GM18517 (cell line): ENCODE measurements at regions not wholly inside any gene's neighbourhood (a gene's known extent, or its start where the extent isn't known, plus 50 kb on each side); places are given as distances from the start of the nearest gene placed in this dataset.
"Not testable (repeated sequence)": the region's sequence is repeated elsewhere in the genome, so short reads cannot be mapped to it uniquely, and the experiment has no call there.

ENCODE experiments used
- ATAC-seq: cut with Tn5 transposase; IDR thresholded peaks from one replicate; pipeline ENCODE4 v1.9.1; 2021; ENCODE audit warnings: mild to moderate bottlenecking, moderate library complexity; ENCODE audit not compliant: unreplicated experiment

DNA sequence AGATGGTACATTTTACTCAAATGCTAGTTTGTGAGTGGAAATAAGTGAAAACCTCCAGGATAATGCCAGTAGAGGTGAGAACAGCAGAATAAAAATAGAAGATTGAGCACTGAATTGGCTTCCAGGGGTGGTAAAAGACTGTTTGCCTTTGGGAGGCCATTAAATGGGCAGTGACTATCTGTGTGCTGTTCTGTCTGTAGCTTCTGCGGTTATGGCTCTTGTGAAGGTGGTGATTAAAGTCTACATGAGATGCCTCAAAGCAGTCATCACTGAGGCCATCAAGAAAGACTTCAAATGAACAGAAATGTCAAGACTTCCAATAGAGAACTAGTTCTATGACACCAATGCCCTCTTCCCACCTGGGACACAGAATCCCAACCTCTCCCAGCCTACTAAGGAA, 108.8 kb downstream of the EFHB start:
- no peak for ATAC-seq

DNA sequence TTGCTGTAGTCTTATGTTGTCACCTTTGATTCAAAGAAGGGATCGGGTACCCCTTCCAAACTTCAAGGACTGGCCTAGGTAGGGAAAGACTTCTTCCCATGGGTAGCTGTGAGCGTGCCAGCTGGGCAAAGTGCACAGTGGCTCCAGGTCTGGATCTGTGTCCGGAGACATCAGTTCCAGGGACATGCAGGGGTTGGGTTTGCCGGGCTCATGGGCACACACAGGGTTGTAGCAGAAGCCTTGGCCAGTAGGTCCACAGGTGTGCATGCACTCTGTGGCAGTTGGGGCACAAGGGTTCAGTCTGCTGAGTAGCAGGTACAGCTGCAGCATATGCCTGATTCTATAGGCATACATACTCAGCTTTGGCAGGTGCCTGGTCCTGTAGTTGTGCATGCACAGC, 111.2 kb downstream of the EFHB start:
- no peak for ATAC-seq

DNA sequence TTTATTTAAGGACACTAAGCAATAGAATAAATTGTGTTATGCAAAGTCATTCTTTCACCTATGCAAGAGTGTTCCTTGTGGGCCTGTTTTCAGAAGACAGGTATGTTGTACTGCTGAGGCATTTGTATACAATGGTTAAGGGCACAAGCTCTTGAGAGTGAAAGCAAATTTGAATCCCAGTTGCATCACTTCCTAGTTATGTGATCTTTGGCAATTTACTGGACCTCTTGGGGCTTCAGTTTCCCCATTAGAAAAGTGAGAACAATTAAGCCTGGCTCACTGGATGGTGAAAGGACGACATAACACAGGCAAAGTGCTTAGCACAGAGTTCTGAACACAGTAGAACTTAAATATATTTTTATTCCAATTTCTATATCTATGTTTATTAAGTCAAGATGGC, 117.4 kb downstream of the EFHB start:
- ATAC-seq, result no peak

DNA sequence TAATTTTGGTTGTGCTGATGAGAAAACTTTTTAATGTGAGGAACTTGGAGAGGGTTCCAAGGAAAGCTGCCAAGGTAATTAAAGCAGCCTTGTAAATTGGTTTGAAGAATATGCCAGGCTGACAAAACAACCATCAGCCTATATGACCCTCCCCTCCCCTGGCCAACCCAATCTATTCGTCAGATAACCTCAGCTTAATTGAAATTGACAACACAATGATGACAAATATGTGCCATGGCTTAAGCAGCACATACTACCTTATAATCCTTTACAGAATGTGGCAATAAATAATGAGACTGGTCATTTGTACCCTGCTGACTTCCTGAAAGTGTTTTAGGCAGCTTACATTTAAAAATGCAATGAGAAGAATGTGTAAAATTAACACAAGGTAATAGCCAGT, 118.2 kb downstream of the EFHB start:
- ATAC-seq, result no peak

DNA sequence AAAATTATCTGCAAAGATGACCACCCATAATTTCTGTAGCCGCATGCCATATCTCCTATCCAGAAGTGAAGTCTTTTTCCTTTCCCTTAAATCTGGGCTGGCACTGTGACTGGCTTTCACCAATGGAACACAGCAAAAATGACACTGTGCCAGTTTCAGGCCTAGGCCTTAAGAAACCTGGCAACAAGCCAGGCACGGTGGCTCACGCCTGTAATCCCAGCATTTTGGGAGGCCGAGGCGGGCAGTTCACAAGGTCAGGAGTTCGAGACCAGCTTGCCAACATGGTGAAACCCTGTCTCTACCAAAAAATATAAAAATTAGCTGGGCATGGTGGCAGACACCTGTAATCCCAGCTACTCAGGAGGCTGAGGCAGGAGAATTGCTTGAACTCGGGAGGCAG, 120.3 kb downstream of the EFHB start:
- not testable (repeated sequence) for ATAC-seq

DNA sequence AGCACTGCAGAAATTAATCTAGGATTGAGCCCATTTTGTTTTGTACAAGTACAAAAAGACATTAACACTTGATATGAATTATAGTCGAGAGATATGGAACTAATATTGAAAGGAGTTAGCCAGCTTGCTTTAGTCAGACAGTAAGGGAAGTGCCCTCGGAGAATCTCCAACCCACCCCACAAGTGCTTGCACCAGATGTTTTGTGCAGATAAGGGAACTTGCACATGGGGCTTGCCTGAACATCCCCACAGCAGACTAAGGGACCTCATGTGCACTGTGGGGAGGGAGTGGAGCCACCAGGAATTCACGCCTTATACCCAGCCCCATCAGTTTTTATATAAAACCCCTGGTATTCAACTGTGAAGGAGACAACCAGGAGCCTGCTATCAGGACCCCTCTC, 122.3 kb downstream of the EFHB start:
- no peak for ATAC-seq

DNA sequence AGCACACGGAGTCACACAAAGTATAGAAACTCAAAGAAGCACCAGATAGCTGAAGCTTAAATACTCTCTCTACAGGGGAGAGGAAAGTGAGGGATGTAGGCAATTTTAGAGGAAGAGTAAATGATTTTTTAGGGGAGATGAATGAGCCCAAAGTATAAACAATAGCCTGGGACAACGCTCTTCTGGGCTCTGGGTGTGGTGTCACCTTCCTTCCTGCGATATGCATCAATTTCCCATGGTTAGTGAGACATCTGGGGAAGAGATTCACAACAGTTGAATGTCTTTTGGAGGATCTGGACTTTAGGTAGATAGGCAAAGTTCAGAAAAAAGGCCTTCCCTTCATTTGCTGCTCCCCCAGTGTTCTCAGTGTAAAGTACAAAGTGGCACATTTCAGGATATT, 125.2 kb downstream of the EFHB start:
- no peak for ATAC-seq

- no peak for ATAC-seq
Measured at GRCh38 chr3:19799887-19800286, 134.1 kb downstream of the EFHB start.

GRCh38 chr3:19799115-19799514, 134.9 kb downstream of the EFHB start:
- no peak for ATAC-seq

- no peak for ATAC-seq
Measured at GRCh38 chr3:19798324-19798723, 135.7 kb downstream of the EFHB start.

DNA sequence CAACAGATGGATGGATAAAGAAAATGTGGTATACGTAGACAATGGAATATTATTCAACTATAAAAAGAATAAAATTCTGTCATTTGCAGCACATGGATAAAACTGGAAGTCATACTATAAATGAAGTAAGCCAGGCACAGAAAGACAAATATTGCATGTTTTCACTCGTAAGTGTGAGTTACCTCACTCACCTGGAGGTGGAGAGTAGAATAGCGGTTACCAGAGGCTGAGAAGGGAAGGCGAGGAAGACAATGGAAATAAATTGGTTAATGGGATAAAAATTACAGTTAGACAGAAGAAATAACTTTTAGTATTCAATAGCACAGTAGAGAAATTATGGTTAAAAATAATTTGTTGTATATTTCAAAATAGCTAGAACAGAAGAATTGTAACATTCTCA, 141.6 kb downstream of the EFHB start:
- ATAC-seq, result no peak

- ATAC-seq, result no peak
Measured at GRCh38 chr3:19775765-19776164, 158.3 kb downstream of the EFHB start.

DNA sequence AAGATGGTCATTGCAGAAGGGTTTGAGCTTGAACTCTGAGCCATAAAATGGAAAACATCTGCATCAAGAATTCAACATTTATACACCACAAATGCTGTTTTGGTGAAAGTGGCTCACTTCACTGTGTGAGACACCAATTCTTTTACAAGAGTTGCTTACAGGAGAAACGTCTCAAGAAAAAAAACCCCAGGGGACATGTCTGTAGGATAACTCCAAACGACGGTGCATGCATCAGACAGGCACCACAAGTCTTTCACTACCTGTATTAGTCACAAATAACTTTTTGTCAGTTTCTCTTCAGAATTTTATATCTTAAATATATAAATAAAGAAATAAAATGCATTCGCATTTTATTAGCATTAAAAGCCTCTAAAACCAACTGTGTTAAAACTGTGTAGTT, 164.3 kb downstream of the EFHB start:
- no peak for ATAC-seq

GRCh38 chr3:19765954-19766353, 168.1 kb downstream of the EFHB start:
- ATAC-seq, result no peak

DNA sequence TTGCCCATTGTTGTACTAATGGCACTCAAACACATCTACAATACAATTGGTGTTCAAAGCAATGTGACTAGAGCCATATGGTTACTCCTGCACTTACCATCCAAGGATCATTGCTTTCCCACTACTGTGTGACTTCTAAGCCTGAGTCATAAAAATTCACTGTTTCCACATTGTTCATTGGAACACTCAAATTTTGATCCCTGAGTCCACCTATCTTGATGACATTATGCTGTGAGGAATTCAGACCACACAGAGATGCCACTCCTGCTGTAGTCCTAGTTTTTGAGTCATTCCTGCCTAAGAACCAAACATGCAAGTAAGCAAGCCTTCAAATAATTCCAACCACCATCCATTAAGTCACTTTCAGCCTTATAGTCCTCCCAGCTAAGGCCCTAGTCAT, 176.2 kb downstream of the EFHB start:
- ATAC-seq, result no peak

- ATAC-seq, result no peak
Measured at GRCh38 chr3:19749448-19750017, 184.5 kb downstream of the EFHB start.

GRCh38 chr3:19748782-19749447, 185.1 kb downstream of the EFHB start:
- ATAC-seq, result no peak

DNA sequence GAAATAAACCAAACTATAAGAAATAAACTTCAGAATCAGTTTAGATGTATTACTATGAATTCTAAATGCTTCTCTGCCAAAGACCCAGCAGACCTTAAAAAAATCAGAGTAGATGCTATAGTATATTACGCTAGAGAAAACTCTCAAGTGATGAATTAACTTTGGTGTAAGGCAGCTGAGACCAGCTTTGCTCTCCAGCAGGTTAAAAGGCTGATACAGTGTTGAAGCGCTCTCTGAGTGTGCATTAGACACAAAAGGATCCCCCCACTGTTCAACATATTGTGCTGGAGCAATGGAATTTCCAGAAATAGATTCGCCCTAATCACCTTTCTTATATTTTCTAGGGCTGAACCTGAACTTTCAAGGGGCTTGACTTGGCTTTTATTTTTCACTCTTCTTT, 190.0 kb downstream of the EFHB start:
- ATAC-seq, result no peak

GRCh38 chr3:19742935-19743334, 191.1 kb downstream of the EFHB start:
- no peak for ATAC-seq

DNA sequence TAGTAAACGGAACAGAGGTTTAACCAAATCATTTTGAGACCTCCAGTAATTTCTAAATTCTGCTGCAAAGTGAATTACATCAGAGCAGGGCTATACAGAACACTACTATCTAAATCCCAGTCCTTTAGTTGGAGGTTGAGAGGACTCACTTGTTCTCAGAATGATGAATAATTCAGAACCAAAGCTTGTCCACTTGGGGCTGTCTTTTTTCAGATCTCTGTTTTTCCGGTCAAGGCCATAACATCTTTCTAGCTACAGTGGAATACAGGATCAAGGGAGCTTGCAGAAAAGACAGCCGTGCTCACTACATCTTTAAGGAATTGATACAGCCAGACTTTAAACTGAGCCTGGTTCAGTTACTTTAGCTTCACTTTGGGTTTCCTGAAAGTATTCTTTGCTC, 194.5 kb downstream of the EFHB start:
- no peak for ATAC-seq

- ATAC-seq, result no peak
Measured at GRCh38 chr3:19738846-19739245, 195.2 kb downstream of the EFHB start.

GRCh38 chr3:19735111-19735510, 198.9 kb downstream of the EFHB start:
- no peak for ATAC-seq

DNA sequence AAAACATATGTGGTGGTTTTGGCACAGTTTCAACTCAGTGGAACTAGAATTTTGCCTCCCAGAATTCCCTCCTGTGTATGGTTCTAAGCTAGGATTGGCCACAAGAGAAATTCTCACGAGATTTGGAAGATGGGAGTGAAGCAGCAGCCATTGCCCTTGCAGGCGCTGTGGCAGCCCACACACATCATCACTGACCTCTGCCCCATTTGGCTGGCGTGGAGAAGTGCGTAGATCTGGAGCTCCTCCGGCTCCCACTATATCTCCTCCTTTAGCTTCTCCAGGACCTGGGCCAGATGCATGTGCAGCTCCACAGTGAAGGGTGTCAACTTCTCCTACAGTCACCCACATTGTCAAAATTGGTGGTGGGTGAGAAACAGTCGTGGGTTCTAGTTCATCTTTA, 199.6 kb downstream of the EFHB start:
- ATAC-seq, result no peak
